GM12878 (cell line): ENCODE measurements at regions not wholly inside any gene's neighbourhood (a gene's known extent, or its start where the extent isn't known, plus 50 kb on each side); places are given as distances from the start of the nearest gene placed in this dataset.

Experiments
- BACH1 ChIP-seq: fragments of 450-650 bp; IDR thresholded peaks from 2 replicates; pipeline ENCODE4 v1.6.1; 2017; ENCODE audit warnings: mild to moderate bottlenecking, borderline replicate concordance
- BHLHE40 ChIP-seq, 2 experiments: fragments of 450-650 bp in 1 of 2; IDR thresholded peaks; 2 replicates each; pipeline ENCODE4 v1.6.1; 2011 to 2017; ENCODE audit warnings: low read depth in 2 of 2, borderline replicate concordance in 1 of 2, improper control_type of control experiment in 1 of 2, low read length in 1 of 2, mild to moderate bottlenecking in 1 of 2
- CBX5 ChIP-seq: sonication (generic); IDR thresholded peaks from 2 replicates; pipeline ENCODE4 v1.6.1; 2016; ENCODE audit warnings: low read depth, moderate library complexity, mild to moderate bottlenecking, inconsistent platforms
- NFIC ChIP-seq: IDR thresholded peaks from 2 replicates; pipeline ENCODE4 v1.6.1; 2012; ENCODE audit warnings: low read depth, mild to moderate bottlenecking, inconsistent platforms, low read length, moderate library complexity
- NR2F1 ChIP-seq: fragments of 450-650 bp; conservative IDR thresholded peaks from 2 replicates; pipeline ENCODE4 v1.6.1; 2017; ENCODE audit warnings: mild to moderate bottlenecking
- POLR2AphosphoS5 ChIP-seq: IDR thresholded peaks from 2 replicates; pipeline ENCODE4 v1.6.1; 2011; ENCODE audit warnings: mild to moderate bottlenecking, low read length, inconsistent platforms
- SIN3A ChIP-seq: IDR thresholded peaks from 2 replicates; pipeline ENCODE4 v1.6.1; 2012; ENCODE audit warnings: low read depth, low read length, improper control_type of control experiment
- ZNF207 ChIP-seq: fragments of 450-650 bp; IDR thresholded peaks from 2 replicates; pipeline ENCODE4 v1.6.1; 2014; ENCODE audit warnings: antibody characterized with exemption, mild to moderate bottlenecking, borderline replicate concordance
- TF ChIP-seq, protein P1 (sequence below), 3 experiments: IDR thresholded peaks in 2 of 3; conservative IDR thresholded peaks in 1 of 3; 2 replicates each; pipeline ENCODE4 v1.5.1; 2011; ENCODE audit warnings: low read depth in 3 of 3, low read length in 3 of 3, mild to moderate bottlenecking in 3 of 3, control low read depth in 2 of 3, moderate library complexity in 2 of 3, inconsistent platforms in 1 of 3, mixed read lengths in 1 of 3; ENCODE audit not compliant: control insufficient read depth in 2 of 3, insufficient read depth in 1 of 3; ENCODE audit errors: extremely low read depth in 1 of 3

DNA sequence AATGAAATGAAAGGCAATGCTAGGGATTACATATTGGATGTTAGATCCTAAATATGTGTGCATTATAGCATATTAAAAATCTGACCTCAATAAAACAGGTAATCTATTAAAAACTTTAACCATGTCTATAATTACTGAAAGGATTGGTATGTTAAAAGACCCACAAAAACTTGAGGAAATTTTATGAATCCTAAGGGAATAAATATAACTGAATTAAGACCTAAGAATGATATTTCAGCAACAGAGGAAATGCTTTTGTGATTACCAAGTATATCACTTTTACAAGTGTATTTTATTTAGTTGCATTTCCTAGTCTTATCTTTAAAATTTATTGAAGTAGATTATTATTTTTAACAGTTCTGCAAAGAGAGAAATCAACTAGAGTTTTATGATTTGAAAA, 571.5 kb downstream of the HDGFL1 start:
- TF ChIP-seq, protein P1, sequence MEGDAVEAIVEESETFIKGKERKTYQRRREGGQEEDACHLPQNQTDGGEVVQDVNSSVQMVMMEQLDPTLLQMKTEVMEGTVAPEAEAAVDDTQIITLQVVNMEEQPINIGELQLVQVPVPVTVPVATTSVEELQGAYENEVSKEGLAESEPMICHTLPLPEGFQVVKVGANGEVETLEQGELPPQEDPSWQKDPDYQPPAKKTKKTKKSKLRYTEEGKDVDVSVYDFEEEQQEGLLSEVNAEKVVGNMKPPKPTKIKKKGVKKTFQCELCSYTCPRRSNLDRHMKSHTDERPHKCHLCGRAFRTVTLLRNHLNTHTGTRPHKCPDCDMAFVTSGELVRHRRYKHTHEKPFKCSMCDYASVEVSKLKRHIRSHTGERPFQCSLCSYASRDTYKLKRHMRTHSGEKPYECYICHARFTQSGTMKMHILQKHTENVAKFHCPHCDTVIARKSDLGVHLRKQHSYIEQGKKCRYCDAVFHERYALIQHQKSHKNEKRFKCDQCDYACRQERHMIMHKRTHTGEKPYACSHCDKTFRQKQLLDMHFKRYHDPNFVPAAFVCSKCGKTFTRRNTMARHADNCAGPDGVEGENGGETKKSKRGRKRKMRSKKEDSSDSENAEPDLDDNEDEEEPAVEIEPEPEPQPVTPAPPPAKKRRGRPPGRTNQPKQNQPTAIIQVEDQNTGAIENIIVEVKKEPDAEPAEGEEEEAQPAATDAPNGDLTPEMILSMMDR (IDR thresholded peaks at IDR 0.05 in 2 of 3, conservative IDR thresholded peaks at IDR 0.05 in 1 of 3; ENCODE audit: control insufficient read depth in 2 of 3, extremely low read depth in 1 of 3, insufficient read depth in 1 of 3, low read depth in 3 of 3, low read length in 3 of 3), result no peak
- TF ChIP-seq POLR2AphosphoS5, result no peak
- no peak for TF ChIP-seq BACH1
- no peak for TF ChIP-seq ZNF207
- TF ChIP-seq CBX5, result no peak
- no peak for TF ChIP-seq BHLHE40 (IDR thresholded peaks at IDR 0.05; ENCODE audit: borderline replicate concordance in 1 of 2, low read depth in 2 of 2, low read length in 1 of 2)
- no peak for TF ChIP-seq SIN3A
- no peak for TF ChIP-seq NFIC
- TF ChIP-seq NR2F1, result no peak
